Ovary (tissue), 3 donors: ENCODE measurements at regions not wholly inside any gene's neighbourhood (a gene's known extent, or its start where the extent isn't known, plus 50 kb on each side); places are given as distances from the start of the nearest gene placed in this dataset.

Source experiments
- CTCF ChIP-seq, 3 donors: fragments of 450-650 bp in 2 of 3; fragments of 200-600 bp in 1 of 3; IDR thresholded peaks; one replicate each; pipeline versions ENCODE4 v1.5.1 to v1.8.0; 2016 to 2022; ENCODE audit warnings: antibody characterized with exemption in 3 of 3, mild to moderate bottlenecking in 1 of 3
- POLR2A ChIP-seq: fragments of 450-650 bp; IDR thresholded peaks from one replicate; pipeline ENCODE4 v1.6.1; 2017; ENCODE audit warnings: antibody characterized with exemption, mild to moderate bottlenecking, moderate library complexity
- donor health status: DM: no; HTN: no; CAD: no.

DNA sequence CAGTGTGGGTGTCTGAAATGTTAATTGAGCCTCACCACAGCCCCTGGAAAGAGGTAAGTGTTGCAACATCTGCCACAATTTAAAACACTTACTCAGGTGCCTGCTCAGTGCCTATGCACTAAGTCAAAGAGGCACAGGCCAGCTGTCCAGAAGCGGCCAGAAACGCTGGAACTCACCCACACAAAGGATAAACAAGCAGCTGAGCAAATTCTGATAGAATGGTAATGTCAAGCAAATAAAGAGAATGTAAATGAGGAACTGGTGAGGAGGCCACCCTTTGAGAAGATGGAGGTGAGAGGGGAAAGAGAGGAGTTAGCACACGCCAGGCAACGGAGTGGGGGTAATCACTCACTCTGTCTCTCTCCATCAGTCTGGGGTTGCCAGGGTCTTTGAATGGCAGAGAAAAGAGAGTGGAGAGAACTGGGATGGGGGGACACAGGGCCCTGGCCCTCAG, 67.7 kb upstream of the SERP2 start:
- TF ChIP-seq CTCF (IDR thresholded peaks at IDR 0.05) (no peak), POLR2A (no peak)
